Osteoblast (primary cell): ENCODE measurements at regions not wholly inside any gene's neighbourhood (a gene's known extent, or its start where the extent isn't known, plus 50 kb on each side); places are given as distances from the start of the nearest gene placed in this dataset.

ENCODE experiments used
- DNase-seq: peaks from one replicate; pipeline ENCODE4 v3.0.0; 2011; ENCODE audit warnings: low spot score, mixed read lengths; ENCODE audit not compliant: insufficient read length; ENCODE audit errors: missing footprints
- H2AFZ ChIP-seq: 2 replicates; pipeline ENCODE4 v1.6.0; 2011; ENCODE audit warnings: mild to moderate bottlenecking, low read length
- H3K27ac ChIP-seq: 2 replicates; pipeline ENCODE4 v1.5.1; 2011; ENCODE audit warnings: mild to moderate bottlenecking, low read depth, low read length, moderate library complexity
- H3K27me3 ChIP-seq: 2 replicates; pipeline ENCODE4 v1.6.0; 2012; ENCODE audit warnings: mild to moderate bottlenecking, control low read depth, inconsistent platforms, low read length, moderate library complexity; ENCODE audit not compliant: insufficient read depth
- H3K36me3 ChIP-seq: 2 replicates; pipeline ENCODE4 v1.5.1; 2011; ENCODE audit warnings: mild to moderate bottlenecking, low read length, control low read depth, moderate library complexity; ENCODE audit not compliant: insufficient read depth
- H3K4me1 ChIP-seq: 2 replicates; pipeline ENCODE4 v1.5.1; 2011; ENCODE audit warnings: mild to moderate bottlenecking, low read length, control low read depth, moderate library complexity; ENCODE audit not compliant: insufficient read depth
- H3K4me2 ChIP-seq: 2 replicates; pipeline ENCODE4 v1.6.0; 2011; ENCODE audit warnings: mild to moderate bottlenecking, low read length; ENCODE audit not compliant: insufficient read depth
- H3K4me3 ChIP-seq: fragments of 200-600 bp; sonication (generic); 3 replicates; pipeline ENCODE4 v1.5.1; 2012; ENCODE audit warnings: mild to moderate bottlenecking, low read length, inconsistent platforms; ENCODE audit not compliant: insufficient read depth
- H3K79me2 ChIP-seq: 2 replicates; pipeline ENCODE4 v1.6.0; 2012; ENCODE audit warnings: mild to moderate bottlenecking, low read length, control low read depth, inconsistent platforms; ENCODE audit not compliant: insufficient read depth
- H3K9me3 ChIP-seq: 2 replicates; pipeline ENCODE4 v1.5.1; 2011; ENCODE audit warnings: low read depth, low read length, control low read depth
- H4K20me1 ChIP-seq: 2 replicates; pipeline ENCODE4 v1.6.0; 2012; ENCODE audit warnings: mild to moderate bottlenecking, low read length, control low read depth; ENCODE audit not compliant: insufficient read depth
- TF ChIP-seq, protein P1 (sequence below): IDR thresholded peaks from 2 replicates; pipeline ENCODE4 v1.5.1; 2011; ENCODE audit warnings: mild to moderate bottlenecking, low read depth, low read length, moderate library complexity; ENCODE audit errors: extremely low read depth

- no peak overlapping the region for H3K4me3 ChIP-seq
- H3K79me2 ChIP-seq, result no peaks in the 10 kb centered on the region
- TF ChIP-seq, protein P1, sequence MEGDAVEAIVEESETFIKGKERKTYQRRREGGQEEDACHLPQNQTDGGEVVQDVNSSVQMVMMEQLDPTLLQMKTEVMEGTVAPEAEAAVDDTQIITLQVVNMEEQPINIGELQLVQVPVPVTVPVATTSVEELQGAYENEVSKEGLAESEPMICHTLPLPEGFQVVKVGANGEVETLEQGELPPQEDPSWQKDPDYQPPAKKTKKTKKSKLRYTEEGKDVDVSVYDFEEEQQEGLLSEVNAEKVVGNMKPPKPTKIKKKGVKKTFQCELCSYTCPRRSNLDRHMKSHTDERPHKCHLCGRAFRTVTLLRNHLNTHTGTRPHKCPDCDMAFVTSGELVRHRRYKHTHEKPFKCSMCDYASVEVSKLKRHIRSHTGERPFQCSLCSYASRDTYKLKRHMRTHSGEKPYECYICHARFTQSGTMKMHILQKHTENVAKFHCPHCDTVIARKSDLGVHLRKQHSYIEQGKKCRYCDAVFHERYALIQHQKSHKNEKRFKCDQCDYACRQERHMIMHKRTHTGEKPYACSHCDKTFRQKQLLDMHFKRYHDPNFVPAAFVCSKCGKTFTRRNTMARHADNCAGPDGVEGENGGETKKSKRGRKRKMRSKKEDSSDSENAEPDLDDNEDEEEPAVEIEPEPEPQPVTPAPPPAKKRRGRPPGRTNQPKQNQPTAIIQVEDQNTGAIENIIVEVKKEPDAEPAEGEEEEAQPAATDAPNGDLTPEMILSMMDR, result no peak
Observed at GRCh38 chr20:60204601-60205000, 246.4 kb downstream of the CDH26 start.

DNA sequence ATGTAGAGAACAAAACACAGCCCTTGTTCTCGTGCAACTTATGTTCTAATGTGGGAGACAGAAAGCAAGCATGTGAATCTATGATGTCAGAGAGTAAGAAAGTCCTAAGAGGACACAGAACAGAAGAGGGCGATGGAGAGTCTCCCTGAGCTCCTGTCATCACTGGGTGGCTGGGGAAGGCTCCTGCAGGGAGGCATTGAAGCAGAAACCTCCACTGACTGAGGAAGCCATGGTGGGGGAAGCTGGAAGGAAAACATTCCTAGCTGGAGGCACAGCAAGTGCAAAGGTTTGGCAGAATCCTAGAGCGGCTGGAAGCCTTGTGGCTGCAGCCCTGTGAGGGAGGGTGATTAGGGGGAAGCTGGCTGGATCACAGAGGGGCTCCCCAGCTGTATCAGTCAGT lies 248.0 kb downstream of the CDH26 start:
- DNase-seq, result peak; percentile 76
- Histone ChIP-seq H3K79me2 (no peaks in the 10 kb centered on the region), H3K9me3 (no peaks in the 10 kb centered on the region), H3K27ac (no peak overlapping the region), H3K4me1 (no peaks in the 10 kb centered on the region), H3K4me3 (no peak overlapping the region), H4K20me1 (no peaks in the 10 kb centered on the region), H2AFZ (no peak overlapping the region), H3K4me2 (no peak overlapping the region), H3K27me3 (no peaks in the 10 kb centered on the region), H3K36me3 (no peaks in the 10 kb centered on the region)
- TF ChIP-seq, protein P1, result peak; percentile 48

More at GRCh38 chr20:60204601-60205000, 246.4 kb downstream of the CDH26 start:
- no peak overlapping the region for H2AFZ ChIP-seq
- DNase-seq, result no peak
- H3K36me3 ChIP-seq, result no peaks in the 10 kb centered on the region
- no peaks in the 10 kb centered on the region for H3K9me3 ChIP-seq
- H4K20me1 ChIP-seq, result no peaks in the 10 kb centered on the region
- H3K27me3 ChIP-seq, result no peaks in the 10 kb centered on the region
- no peaks in the 10 kb centered on the region for H3K4me1 ChIP-seq
- no peak overlapping the region for H3K4me2 ChIP-seq
- no peak overlapping the region for H3K27ac ChIP-seq

- no peaks in the 10 kb centered on the region for H3K79me2 ChIP-seq
- no peaks in the 10 kb centered on the region for H3K9me3 ChIP-seq
- no peak overlapping the region for H3K4me3 ChIP-seq
- H2AFZ ChIP-seq, result no peak overlapping the region
- DNase-seq, result peak; percentile 80
- H3K4me1 ChIP-seq, result no peaks in the 10 kb centered on the region
- H3K36me3 ChIP-seq, result no peaks in the 10 kb centered on the region
- no peak overlapping the region for H3K4me2 ChIP-seq
- H3K27me3 ChIP-seq, result no peaks in the 10 kb centered on the region
- no peaks in the 10 kb centered on the region for H4K20me1 ChIP-seq
- TF ChIP-seq, protein P1, result no peak
- no peak overlapping the region for H3K27ac ChIP-seq
Observed at GRCh38 chr20:60209048-60209447, 250.8 kb downstream of the CDH26 start.

- Histone ChIP-seq H3K79me2 (no peaks in the 10 kb centered on the region), H2AFZ (peak overlapping the region; percentile 10), H3K4me2 (peak overlapping the region; percentile 41), H3K4me1 (no peaks in the 10 kb centered on the region), H4K20me1 (no peaks in the 10 kb centered on the region), H3K36me3 (no peaks in the 10 kb centered on the region), H3K4me3 (no peak overlapping the region), H3K9me3 (no peaks in the 10 kb centered on the region), H3K27ac (no peak overlapping the region), H3K27me3 (no peaks in the 10 kb centered on the region)
- TF ChIP-seq, protein P1, result peak; percentile 86
- DNase-seq, result peak; percentile 93
Observed at GRCh38 chr20:60210779-60211617, 252.8 kb downstream of the CDH26 start.
